Central memory CD8-positive, alpha-beta T cell (primary cell): ENCODE measurements at regions not wholly inside any gene's neighbourhood (a gene's known extent, or its start where the extent isn't known, plus 50 kb on each side); places are given as distances from the start of the nearest gene placed in this dataset.
A peak's percentile ranks its signal among the peaks of the same experiment; 100 is the strongest.
"Not testable (repeated sequence)": the region's sequence is repeated elsewhere in the genome, so short reads cannot be mapped to it uniquely, and the experiment has no call there.

Experiments
- ATAC-seq: fragments of 150-1000 bp; cut with Tn5 transposase; replicated peaks from 2 replicates; pipeline ENCODE4 v1.10.0; 2022; ENCODE audit warnings: mild to moderate bottlenecking, moderate FRiP score, moderate number of reproducible peaks; ENCODE audit not compliant: poor library complexity, severe bottlenecking; ENCODE audit errors: extremely low read depth
- DNase-seq, 2 donors: peaks; one replicate each; pipeline ENCODE4 v3.0.0; 2021; ENCODE audit warnings: low spot score in 2 of 2
- H3K27ac Mint-ChIP-seq: one replicate; pipeline ENCODE4 v1.8.0; 2022; ENCODE audit warnings: low read depth, mild to moderate bottlenecking, moderate library complexity, mixed read lengths
- H3K27me3 Mint-ChIP-seq: one replicate; pipeline ENCODE4 v1.8.0; 2022; ENCODE audit warnings: mixed read lengths
- H3K36me3 Mint-ChIP-seq: one replicate; pipeline ENCODE4 v1.8.0; 2022; ENCODE audit warnings: mild to moderate bottlenecking, moderate library complexity, mixed read lengths; ENCODE audit not compliant: insufficient read depth
- H3K4me1 Mint-ChIP-seq: one replicate; pipeline ENCODE4 v1.8.0; 2022; ENCODE audit warnings: mixed read lengths
- H3K4me3 Mint-ChIP-seq: one replicate; pipeline ENCODE4 v1.8.0; 2022; ENCODE audit warnings: mild to moderate bottlenecking, moderate library complexity, mixed read lengths
- H3K9me3 Mint-ChIP-seq: one replicate; pipeline ENCODE4 v1.8.0; 2022; ENCODE audit warnings: mixed read lengths

DNA sequence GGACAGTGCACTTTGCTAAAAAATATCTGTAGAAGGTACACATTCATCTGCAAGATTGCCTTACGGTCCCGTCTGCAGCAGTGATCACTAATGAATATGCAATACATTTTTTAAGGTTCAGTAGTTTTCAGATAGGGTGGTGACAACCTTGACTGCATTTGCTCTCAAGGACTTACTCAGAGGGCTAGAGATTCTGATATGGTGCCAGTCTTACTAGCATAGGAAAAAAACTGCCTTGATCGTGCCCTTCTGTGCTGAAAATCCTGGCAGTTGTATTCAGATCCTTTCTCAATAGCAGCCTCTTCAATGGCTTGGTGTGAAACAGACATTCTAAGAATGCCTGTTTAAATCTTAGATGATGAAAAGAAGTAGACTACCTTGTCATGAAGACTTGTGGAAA, 411.9 kb upstream of the CCDC54 start:
- no peaks in the 10 kb centered on the region for H3K36me3 Mint-ChIP-seq
- H3K9me3 Mint-ChIP-seq: no peaks in the 10 kb centered on the region
- no peaks in the 10 kb centered on the region for H3K4me1 Mint-ChIP-seq
- H3K4me3 Mint-ChIP-seq: no peak overlapping the region
- no peak for DNase-seq
- no peak for ATAC-seq
- H3K27me3 Mint-ChIP-seq: no peaks in the 10 kb centered on the region
- H3K27ac Mint-ChIP-seq: no peak overlapping the region

DNA sequence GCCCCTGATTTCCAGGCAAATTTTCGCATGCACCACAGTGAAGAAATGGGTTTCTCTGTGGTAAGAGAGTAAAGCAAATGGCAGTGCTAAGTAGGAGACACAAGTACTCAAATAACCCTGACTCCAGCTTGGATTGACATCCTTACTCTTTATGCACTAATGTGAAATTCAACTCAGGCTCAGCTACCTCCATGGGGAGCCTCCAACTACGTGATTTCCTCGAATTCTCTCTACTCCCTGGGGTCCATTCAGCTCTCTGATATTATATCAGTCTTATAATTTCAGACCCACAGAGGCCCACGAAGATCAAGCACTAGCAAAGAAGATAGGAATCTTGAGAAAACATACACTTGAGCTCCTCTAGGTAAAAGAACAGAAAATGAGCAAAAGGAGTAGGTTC, 407.6 kb upstream of the CCDC54 start:
- DNase-seq (no peak), ATAC-seq (no peak)
- no peaks in the 10 kb centered on the region for H3K4me1 Mint-ChIP-seq
- no peaks in the 10 kb centered on the region for H3K27me3 Mint-ChIP-seq
- no peaks in the 10 kb centered on the region for H3K36me3 Mint-ChIP-seq
- no peak overlapping the region for H3K4me3 Mint-ChIP-seq
- no peak overlapping the region for H3K27ac Mint-ChIP-seq
- no peaks in the 10 kb centered on the region for H3K9me3 Mint-ChIP-seq

- Mint-ChIP-seq H3K4me3 (no peak overlapping the region), H3K27me3 (no peaks in the 10 kb centered on the region), H3K9me3 (no peaks in the 10 kb centered on the region), H3K4me1 (no peaks in the 10 kb centered on the region), H3K27ac (no peak overlapping the region), H3K36me3 (no peaks in the 10 kb centered on the region)
- no peak for DNase-seq
- ATAC-seq: no peak
Measured at GRCh38 chr3:106981392-106981791, 395.8 kb upstream of the CCDC54 start.

DNA sequence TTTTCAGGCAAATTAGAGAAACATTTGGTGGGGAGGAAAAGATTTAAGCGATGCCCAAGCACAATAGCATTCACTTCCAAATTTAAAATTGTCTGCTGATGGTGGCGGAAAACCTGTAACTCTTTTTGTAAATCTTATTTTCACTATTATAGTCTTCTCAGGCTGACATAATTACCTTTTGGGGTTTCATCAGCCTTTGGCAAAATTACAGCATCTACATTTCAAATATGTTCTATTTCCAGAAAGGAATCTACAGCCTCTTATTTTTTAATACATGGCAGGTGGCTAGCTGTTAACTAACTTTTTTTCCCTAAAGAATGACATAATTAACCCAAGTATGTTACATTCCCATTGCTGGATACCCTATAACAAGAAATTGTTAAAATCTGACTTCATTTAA, 391.5 kb upstream of the CCDC54 start:
- Mint-ChIP-seq H3K27ac (no peak overlapping the region), H3K9me3 (peaks cover 6% of the 10 kb centered on the region), H3K4me1 (no peaks in the 10 kb centered on the region), H3K4me3 (no peak overlapping the region), H3K27me3 (no peaks in the 10 kb centered on the region), H3K36me3 (no peaks in the 10 kb centered on the region)
- DNase-seq (no peak), ATAC-seq (no peak)

- not testable (repeated sequence) for H3K36me3 Mint-ChIP-seq, H3K27me3 Mint-ChIP-seq, H3K27ac Mint-ChIP-seq, DNase-seq, H3K4me1 Mint-ChIP-seq
- Mint-ChIP-seq H3K4me3 (peak overlapping the region; percentile 45), H3K9me3 (peaks cover 13% of the 10 kb centered on the region)
- ATAC-seq: peak; percentile 19
Measured at GRCh38 chr3:106998841-106999682, 378.2 kb upstream of the CCDC54 start.

GRCh38 chr3:107001635-107002034, 375.6 kb upstream of the CCDC54 start:
- Mint-ChIP-seq H3K36me3 (no peaks in the 10 kb centered on the region), H3K4me3 (no peak overlapping the region), H3K27me3 (no peaks in the 10 kb centered on the region), H3K9me3 (peaks cover 7% of the 10 kb centered on the region), H3K4me1 (no peaks in the 10 kb centered on the region), H3K27ac (no peak overlapping the region)
- DNase-seq (no peak), ATAC-seq (no peak)

DNA sequence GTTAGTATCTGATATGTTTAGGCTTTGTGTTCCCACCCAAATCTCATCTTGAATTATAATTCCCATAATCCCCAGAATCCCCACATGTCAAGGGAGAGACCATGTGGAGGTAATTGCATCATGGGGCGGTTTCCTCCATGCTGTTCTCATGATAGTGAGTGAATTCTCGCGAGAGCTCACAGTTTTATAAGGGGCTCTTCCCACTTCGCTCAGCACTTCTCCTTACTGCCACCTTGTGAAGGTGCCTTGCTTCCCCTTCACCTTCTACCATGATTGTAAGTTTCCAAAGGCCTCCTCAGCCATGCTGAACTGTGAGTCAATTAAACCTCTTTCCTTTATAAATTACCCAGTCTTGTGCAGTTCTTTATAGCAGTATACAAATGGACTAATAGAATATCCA, 371.9 kb upstream of the CCDC54 start:
- not testable (repeated sequence) for H3K27me3 Mint-ChIP-seq, ATAC-seq, DNase-seq, H3K27ac Mint-ChIP-seq, H3K36me3 Mint-ChIP-seq, H3K9me3 Mint-ChIP-seq, H3K4me3 Mint-ChIP-seq, H3K4me1 Mint-ChIP-seq

DNA sequence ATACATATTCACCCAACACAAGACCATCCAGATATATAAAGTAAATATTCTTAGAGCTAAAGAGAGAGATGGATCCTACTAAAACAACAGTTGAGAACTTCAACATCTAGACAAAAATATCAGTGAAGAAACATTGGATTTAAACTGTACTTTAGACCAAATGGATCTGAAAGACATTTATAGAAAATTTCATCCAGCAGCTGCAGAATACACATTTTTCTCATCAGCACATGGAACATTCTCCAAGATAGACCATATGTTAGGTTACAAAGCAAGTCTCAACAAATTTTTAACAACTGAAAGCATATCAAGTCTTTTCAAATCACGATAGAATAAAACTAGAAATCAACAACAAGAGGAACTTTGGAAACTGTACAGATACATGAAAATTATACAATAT, 369.0 kb upstream of the CCDC54 start:
- Mint-ChIP-seq H3K27ac (no peak overlapping the region), H3K4me1 (no peaks in the 10 kb centered on the region), H3K36me3 (no peaks in the 10 kb centered on the region), H3K27me3 (no peaks in the 10 kb centered on the region), H3K4me3 (no peak overlapping the region), H3K9me3 (no peaks in the 10 kb centered on the region)
- DNase-seq: no peak
- no peak for ATAC-seq

DNA sequence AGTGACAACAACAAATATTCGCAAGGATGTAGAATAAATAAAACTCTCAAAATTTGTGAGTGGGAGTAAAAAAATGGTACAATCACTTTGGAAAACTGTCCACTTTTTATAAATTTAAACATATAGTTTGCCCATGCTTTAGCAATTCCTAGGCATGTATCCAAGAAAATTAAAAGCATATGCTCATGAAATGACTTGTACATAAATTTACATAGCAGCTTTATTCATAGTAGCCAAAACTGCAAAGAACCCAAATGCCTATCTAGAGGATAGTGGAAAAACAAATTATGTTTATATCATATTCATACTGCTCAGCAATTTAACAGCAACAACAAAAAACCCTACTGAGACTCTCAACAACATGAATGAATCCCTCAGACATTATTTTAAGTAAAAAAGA, 363.6 kb upstream of the CCDC54 start:
- no peak for DNase-seq

GRCh38 chr3:107024551-107025026, 352.6 kb upstream of the CCDC54 start:
- Mint-ChIP-seq H3K4me3 (no peak overlapping the region), H3K4me1 (no peaks in the 10 kb centered on the region), H3K9me3 (no peaks in the 10 kb centered on the region), H3K27me3 (no peaks in the 10 kb centered on the region), H3K27ac (no peak overlapping the region), H3K36me3 (no peaks in the 10 kb centered on the region)
- ATAC-seq: no peak
- no peak for DNase-seq

More for the DNA sequence above, 363.6 kb upstream of the CCDC54 start:
- Mint-ChIP-seq H3K9me3 (peaks cover 5% of the 10 kb centered on the region), H3K4me3 (no peak overlapping the region), H3K27ac (no peak overlapping the region), H3K4me1 (no peaks in the 10 kb centered on the region), H3K27me3 (no peaks in the 10 kb centered on the region), H3K36me3 (no peaks in the 10 kb centered on the region)
- no peak for ATAC-seq

DNA sequence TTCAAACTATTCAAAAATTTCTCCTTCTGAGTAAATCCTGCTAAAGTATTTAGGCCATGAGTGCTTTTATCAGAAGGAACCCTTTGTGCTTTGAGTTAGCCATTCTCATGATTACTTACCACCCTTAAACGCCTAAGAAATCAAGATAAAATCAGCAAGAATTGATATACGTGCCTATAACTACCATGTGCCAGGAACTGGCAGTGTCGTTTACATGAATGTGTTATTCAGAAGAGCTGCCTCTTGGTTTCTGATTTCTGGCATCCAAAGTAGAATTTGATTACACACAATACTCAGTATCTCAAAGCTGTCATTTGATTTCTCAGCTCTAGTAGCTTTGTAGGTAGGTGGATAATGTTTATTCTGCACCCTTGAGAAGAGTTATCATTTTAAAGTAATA, 351.3 kb upstream of the CCDC54 start:
- Mint-ChIP-seq H3K4me1 (no peaks in the 10 kb centered on the region), H3K9me3 (no peaks in the 10 kb centered on the region), H3K4me3 (no peak overlapping the region), H3K36me3 (no peaks in the 10 kb centered on the region), H3K27me3 (no peaks in the 10 kb centered on the region), H3K27ac (no peak overlapping the region)
- ATAC-seq (no peak), DNase-seq (no peak)

DNA sequence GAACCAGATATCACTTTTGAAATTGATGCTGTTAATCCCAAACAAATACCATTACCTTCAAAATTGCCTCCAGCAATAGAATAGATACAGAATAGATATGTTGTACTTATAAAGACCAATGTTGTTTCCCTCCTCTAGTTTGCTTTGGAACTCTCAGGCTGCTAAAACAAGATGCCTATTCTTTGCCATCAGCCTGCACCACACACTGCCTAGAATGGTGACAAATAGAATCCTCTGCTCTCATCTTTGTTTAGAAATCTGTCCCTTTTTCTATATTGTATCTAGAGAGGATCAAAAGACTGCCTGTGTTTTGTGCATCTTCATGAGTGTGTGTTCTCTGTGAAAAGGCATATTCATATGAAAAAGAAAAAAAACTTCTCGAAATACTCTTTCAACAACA, 349.2 kb upstream of the CCDC54 start:
- H3K27me3 Mint-ChIP-seq: peaks cover 7% of the 10 kb centered on the region
- no peak overlapping the region for H3K27ac Mint-ChIP-seq
- H3K36me3 Mint-ChIP-seq: no peaks in the 10 kb centered on the region
- no peak overlapping the region for H3K4me3 Mint-ChIP-seq
- DNase-seq: no peak
- H3K4me1 Mint-ChIP-seq: no peaks in the 10 kb centered on the region
- H3K9me3 Mint-ChIP-seq: no peaks in the 10 kb centered on the region
- ATAC-seq: no peak

GRCh38 chr3:107028626-107029025, 348.6 kb upstream of the CCDC54 start:
- no peak overlapping the region for H3K4me3 Mint-ChIP-seq
- DNase-seq: no peak
- H3K9me3 Mint-ChIP-seq: no peaks in the 10 kb centered on the region
- no peak overlapping the region for H3K27ac Mint-ChIP-seq
- ATAC-seq: no peak
- H3K27me3 Mint-ChIP-seq: peaks cover 7% of the 10 kb centered on the region
- no peaks in the 10 kb centered on the region for H3K36me3 Mint-ChIP-seq
- no peaks in the 10 kb centered on the region for H3K4me1 Mint-ChIP-seq
